Neural cell (in vitro differentiated cells): ENCODE measurements at regions not wholly inside any gene's neighbourhood (a gene's known extent, or its start where the extent isn't known, plus 50 kb on each side); places are given as distances from the start of the nearest gene placed in this dataset.

Source experiments
- CTCF ChIP-seq: fragments of 450-650 bp; IDR thresholded peaks from 2 replicates; pipeline ENCODE4 v1.5.1; 2014; ENCODE audit warnings: antibody characterized with exemption, mild to moderate bottlenecking, moderate library complexity; ENCODE audit not compliant: poor library complexity, severe bottlenecking
- EP300 ChIP-seq: fragments of 450-650 bp; conservative IDR thresholded peaks from 2 replicates; pipeline ENCODE4 v1.6.1; 2014; ENCODE audit warnings: antibody characterized with exemption, mild to moderate bottlenecking, moderate library complexity; ENCODE audit not compliant: poor library complexity, severe bottlenecking
- EZH2 ChIP-seq: fragments of 200-600, 300-800 bp; shearing (Covaris generic), sonication (generic); IDR thresholded peaks from 2 replicates; pipeline ENCODE4 v1.6.1; 2014; ENCODE audit warnings: antibody characterized with exemption, low read length, borderline replicate concordance, mild to moderate bottlenecking; ENCODE audit not compliant: insufficient read depth, poor library complexity, severe bottlenecking
- POLR2AphosphoS5 ChIP-seq: IDR thresholded peaks from 2 replicates; pipeline ENCODE4 v1.6.1; 2012
- RAD21 ChIP-seq: fragments of 450-650 bp; conservative IDR thresholded peaks from 2 replicates; pipeline ENCODE4 v1.6.1; 2014; ENCODE audit warnings: antibody characterized with exemption, mild to moderate bottlenecking, moderate library complexity
- TAF1 ChIP-seq: IDR thresholded peaks from 2 replicates; pipeline ENCODE4 v1.6.1; 2012; ENCODE audit warnings: low read depth

- TF ChIP-seq TAF1 (no peak), EP300 (no peak), CTCF (no peak), POLR2AphosphoS5 (no peak), EZH2 (no peak), RAD21 (no peak)
Measured at GRCh38 chr4:16977081-16977480, 78.6 kb upstream of the LDB2 start.
